SK-N-SH treated with all-trans-retinoic acid at 6 μM for 48 hours (cell line): ENCODE measurements at regions not wholly inside any gene's neighbourhood (a gene's known extent, or its start where the extent isn't known, plus 50 kb on each side); places are given as distances from the start of the nearest gene placed in this dataset.

Experiments used
- BACH2 ChIP-seq: fragments of 250-450 bp; sonication (Bioruptor Pico); IDR thresholded peaks from 2 replicates; pipeline ENCODE4 v1.9.0; 2021; ENCODE audit warnings: mild to moderate bottlenecking, borderline replicate concordance
- PATZ1 ChIP-seq: fragments of 250-450 bp; sonication (Bioruptor Pico); IDR thresholded peaks from 2 replicates; pipeline ENCODE4 v1.8.0; 2020; ENCODE audit warnings: mild to moderate bottlenecking, moderate library complexity, borderline replicate concordance
- RARB ChIP-seq: fragments of 250-450 bp; sonication (Bioruptor Pico); IDR thresholded peaks from 2 replicates; pipeline ENCODE4 v1.8.0; 2021; ENCODE audit warnings: mild to moderate bottlenecking, moderate library complexity
- SNAI2 ChIP-seq: fragments of 250-450 bp; sonication (Bioruptor Pico); IDR thresholded peaks from 2 replicates; pipeline ENCODE4 v1.5.0; 2020; ENCODE audit warnings: mild to moderate bottlenecking, moderate library complexity
- TSHZ2 ChIP-seq: fragments of 250-450 bp; sonication (Bioruptor Pico); IDR thresholded peaks from 2 replicates; pipeline ENCODE4 v1.5.0; 2020; ENCODE audit warnings: mild to moderate bottlenecking, moderate library complexity
- ZNF70 ChIP-seq: fragments of 450-650 bp; formaldehyde crosslinking; IDR thresholded peaks from 2 replicates; pipeline ENCODE4 v1.5.0; 2020; ENCODE audit warnings: mild to moderate bottlenecking, moderate library complexity

GRCh38 chr3:27889745-27890144 lies 167.6 kb upstream of the EOMES start:
- TF ChIP-seq BACH2 (CRISPR knock-in tag) (no peak), RARB (CRISPR knock-in tag) (no peak), ZNF70 (CRISPR knock-in tag) (no peak), TSHZ2 (CRISPR knock-in tag) (no peak), SNAI2 (CRISPR knock-in tag) (no peak), PATZ1 (CRISPR knock-in tag) (no peak)
